Body of pancreas (tissue), 4 donors: ENCODE measurements at regions not wholly inside any gene's neighbourhood (a gene's known extent, or its start where the extent isn't known, plus 50 kb on each side); places are given as distances from the start of the nearest gene placed in this dataset.

ENCODE experiments used
- POLR2A ChIP-seq, 3 donors: fragments of 450-650 bp; IDR thresholded peaks; one replicate each; pipeline ENCODE4 v1.6.1; 2016; ENCODE audit warnings: antibody characterized with exemption in 3 of 3, mild to moderate bottlenecking in 2 of 3
- TF ChIP-seq, protein P1 (sequence below), 7 experiments: fragments of 450-650 bp in 4 of 7; fragments of 200-600 bp in 3 of 7; sonication (generic) in 3 of 7; IDR thresholded peaks; one replicate each; pipeline ENCODE4 v1.5.1; 2016 to 2019; ENCODE audit warnings: antibody characterized with exemption in 7 of 7

GRCh38 chr9:108691614-108692013 is 164.2 kb downstream of the ACTL7B start:
- TF ChIP-seq POLR2A (IDR thresholded peaks at IDR 0.05) = no peak
- TF ChIP-seq, protein P1, sequence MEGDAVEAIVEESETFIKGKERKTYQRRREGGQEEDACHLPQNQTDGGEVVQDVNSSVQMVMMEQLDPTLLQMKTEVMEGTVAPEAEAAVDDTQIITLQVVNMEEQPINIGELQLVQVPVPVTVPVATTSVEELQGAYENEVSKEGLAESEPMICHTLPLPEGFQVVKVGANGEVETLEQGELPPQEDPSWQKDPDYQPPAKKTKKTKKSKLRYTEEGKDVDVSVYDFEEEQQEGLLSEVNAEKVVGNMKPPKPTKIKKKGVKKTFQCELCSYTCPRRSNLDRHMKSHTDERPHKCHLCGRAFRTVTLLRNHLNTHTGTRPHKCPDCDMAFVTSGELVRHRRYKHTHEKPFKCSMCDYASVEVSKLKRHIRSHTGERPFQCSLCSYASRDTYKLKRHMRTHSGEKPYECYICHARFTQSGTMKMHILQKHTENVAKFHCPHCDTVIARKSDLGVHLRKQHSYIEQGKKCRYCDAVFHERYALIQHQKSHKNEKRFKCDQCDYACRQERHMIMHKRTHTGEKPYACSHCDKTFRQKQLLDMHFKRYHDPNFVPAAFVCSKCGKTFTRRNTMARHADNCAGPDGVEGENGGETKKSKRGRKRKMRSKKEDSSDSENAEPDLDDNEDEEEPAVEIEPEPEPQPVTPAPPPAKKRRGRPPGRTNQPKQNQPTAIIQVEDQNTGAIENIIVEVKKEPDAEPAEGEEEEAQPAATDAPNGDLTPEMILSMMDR (IDR thresholded peaks at IDR 0.05) = no peak
